ENCODE measurements at regions not wholly inside any gene's neighbourhood (a gene's known extent, or its start where the extent isn't known, plus 50 kb on each side); places are given as distances from the start of the nearest gene placed in this dataset.

GRCh38 chr4:128728190-128728589, 81.3 kb upstream of the JADE1 start:
- no peaks in the 10 kb centered on the region for H3K9me3 ChIP-seq
- no peaks in the 10 kb centered on the region for H3K27me3 ChIP-seq
- no peak for DNase-seq (ENCODE audit: low spot score in 2 of 2)
- TF ChIP-seq CTCF (IDR thresholded peaks at IDR 0.05): no peak
- no peak for TF ChIP-seq POLR2AphosphoS5 (IDR thresholded peaks at IDR 0.05)
- no peak for TF ChIP-seq POLR2A (IDR thresholded peaks at IDR 0.05)
- no peak overlapping the region for H3K4me3 ChIP-seq
- no peaks in the 10 kb centered on the region for H3K36me3 ChIP-seq
- intact Hi-C loops (cut with DNase I; ENCODE audit: low total_unique reads): no loop called here
- no peaks in the 10 kb centered on the region for H3K4me1 ChIP-seq
- H3K27ac ChIP-seq: no peak overlapping the region

GRCh38 chr4:128727658-128728057, 81.8 kb upstream of the JADE1 start:
- intact Hi-C loops (cut with DNase I; ENCODE audit: low total_unique reads): no loop called here
- no peaks in the 10 kb centered on the region for H3K9me3 ChIP-seq

GRCh38 chr4:128725405-128726055, 84.0 kb upstream of the JADE1 start:
- no peak for DNase-seq (ENCODE audit: low spot score in 2 of 2)
- intact Hi-C loops (cut with DNase I; ENCODE audit: low total_unique reads): no loop called here
- no peaks in the 10 kb centered on the region for H3K4me1 ChIP-seq

More at GRCh38 chr4:128727658-128728057, 81.8 kb upstream of the JADE1 start:
- H3K27ac ChIP-seq: no peak overlapping the region
- TF ChIP-seq CTCF (IDR thresholded peaks at IDR 0.05) (no peak), POLR2A (IDR thresholded peaks at IDR 0.05) (no peak), POLR2AphosphoS5 (IDR thresholded peaks at IDR 0.05) (no peak)
- H3K27me3 ChIP-seq: no peaks in the 10 kb centered on the region
- H3K36me3 ChIP-seq: no peaks in the 10 kb centered on the region
- no peak for DNase-seq (ENCODE audit: low spot score in 2 of 2)
- H3K4me1 ChIP-seq: no peaks in the 10 kb centered on the region
- no peak overlapping the region for H3K4me3 ChIP-seq

GRCh38 chr4:128722911-128723310, 86.6 kb upstream of the JADE1 start:
- no peak for TF ChIP-seq CTCF (IDR thresholded peaks at IDR 0.05)
- no peak for TF ChIP-seq POLR2AphosphoS5 (IDR thresholded peaks at IDR 0.05)
- TF ChIP-seq POLR2A (IDR thresholded peaks at IDR 0.05): no peak
- intact Hi-C loops (cut with DNase I; ENCODE audit: low total_unique reads): no loop called here

More at GRCh38 chr4:128725405-128726055, 84.0 kb upstream of the JADE1 start:
- Histone ChIP-seq H3K4me3 (no peak overlapping the region), H3K36me3 (no peaks in the 10 kb centered on the region), H3K27me3 (no peaks in the 10 kb centered on the region), H3K9me3 (no peaks in the 10 kb centered on the region), H3K27ac (no peak overlapping the region)
- TF ChIP-seq CTCF (IDR thresholded peaks at IDR 0.05) (no peak), POLR2AphosphoS5 (IDR thresholded peaks at IDR 0.05) (no peak), POLR2A (IDR thresholded peaks at IDR 0.05) (no peak)

GRCh38 chr4:128721896-128722295, 87.6 kb upstream of the JADE1 start:
- Histone ChIP-seq H3K27me3 (no peaks in the 10 kb centered on the region), H3K27ac (no peak overlapping the region)
- no peak for TF ChIP-seq POLR2AphosphoS5 (IDR thresholded peaks at IDR 0.05)

More at GRCh38 chr4:128722911-128723310, 86.6 kb upstream of the JADE1 start:
- H3K36me3 ChIP-seq: no peaks in the 10 kb centered on the region
- no peaks in the 10 kb centered on the region for H3K4me1 ChIP-seq
- H3K27ac ChIP-seq: no peak overlapping the region
- H3K9me3 ChIP-seq: no peaks in the 10 kb centered on the region
- no peaks in the 10 kb centered on the region for H3K27me3 ChIP-seq
- H3K4me3 ChIP-seq: no peak overlapping the region
- no peak for DNase-seq (ENCODE audit: low spot score in 2 of 2)

More at GRCh38 chr4:128721896-128722295, 87.6 kb upstream of the JADE1 start:
- Histone ChIP-seq H3K4me3 (no peak overlapping the region), H3K9me3 (no peaks in the 10 kb centered on the region), H3K36me3 (no peaks in the 10 kb centered on the region), H3K4me1 (no peaks in the 10 kb centered on the region)
- DNase-seq (ENCODE audit: low spot score in 2 of 2): no peak
- intact Hi-C loops (cut with DNase I; ENCODE audit: low total_unique reads): no loop called here

All from breast epithelium (tissue), 4 donors.